ENCODE measurements at regions not wholly inside any gene's neighbourhood (a gene's known extent, or its start where the extent isn't known, plus 50 kb on each side); places are given as distances from the start of the nearest gene placed in this dataset.

GRCh38 chr3:30486368-30486767 is 120.0 kb upstream of the TGFBR2 start:
- TF ChIP-seq NFRKB (IDR thresholded peaks at IDR 0.05) (no peak), SP1 (IDR thresholded peaks at IDR 0.05) (no peak), FOXA1 (IDR thresholded peaks at IDR 0.05) (no peak), FOXM1 (IDR thresholded peaks at IDR 0.05; ENCODE audit: borderline replicate concordance) (no peak)

All from HEK293T (cell line).